Adrenal gland (tissue), 9 donors: ENCODE measurements at regions not wholly inside any gene's neighbourhood (a gene's known extent, or its start where the extent isn't known, plus 50 kb on each side); places are given as distances from the start of the nearest gene placed in this dataset.

Source experiments
- DNase-seq, 7 donors: peaks; one replicate each; pipeline ENCODE4 v3.0.0-alpha.2; 2019 to 2020
- H3K27ac ChIP-seq, 5 donors: fragments of 200-600 bp; sonication (generic) in 4 of 5; 1 replicate in 3 of 5; 2 replicates in 2 of 5; pipeline versions ENCODE4 v1.5.1 to v1.8.0; 2016 to 2020; ENCODE audit warnings: mild to moderate bottlenecking in 1 of 5
- H3K27me3 ChIP-seq: fragments of 200-600 bp; 2 replicates; pipeline ENCODE4 v1.8.0; 2021
- H3K36me3 ChIP-seq, 2 donors: fragments of 200-600 bp; replicated peaks in 1 of 2; 1 replicate in 1 of 2; 2 replicates in 1 of 2; pipeline versions ENCODE4 v1.5.1 to v1.8.0; 2018 to 2022
- H3K4me1 ChIP-seq, 2 donors: fragments of 200-600 bp; replicated peaks in 1 of 2; 1 replicate in 1 of 2; 2 replicates in 1 of 2; pipeline versions ENCODE4 v1.5.1 to v1.8.0; 2018 to 2021
- H3K4me3 ChIP-seq, 4 donors: fragments of 200-600 bp; sonication (generic) in 3 of 4; one replicate each; pipeline ENCODE4 v1.5.1; 2016 to 2018
- H3K9me3 ChIP-seq, 3 donors: fragments of 200-600 bp; sonication (generic) in 1 of 3; replicated peaks in 1 of 3; 1 replicate in 2 of 3; 2 replicates in 1 of 3; pipeline versions ENCODE4 v1.5.1 to v1.8.0; 2016 to 2021
- POLR2A ChIP-seq, 2 donors: fragments of 450-650 bp; IDR thresholded peaks; one replicate each; pipeline ENCODE4 v1.6.1; 2017; ENCODE audit warnings: antibody characterized with exemption in 2 of 2, mild to moderate bottlenecking in 2 of 2, moderate library complexity in 1 of 2
- WGBS, 4 donors: extraction: QIAGEN DNeasy Blood & Tissue Kit in 2 of 4; methylation state at CpG; one replicate each; pipeline versions ENCODE4 v1.1.5 to v1.1.7; 2013 to 2017; 5-methylcytosine and 5-hydroxymethylcytosine counted together
- intact Hi-C, 2 donors: fragments of 100-400 bp; cut with DNase I; formaldehyde crosslinking; loops; one replicate each; pipeline versions ENCODE4 v1.14.1 to v1.15.0; 2022 to 2023
- TF ChIP-seq, protein P1 (sequence below), 6 experiments: fragments of 450-650 bp in 4 of 6; fragments of 200-600 bp in 2 of 6; sonication (generic) in 1 of 6; IDR thresholded peaks; 1 replicate in 5 of 6; 2 replicates in 1 of 6; pipeline versions ENCODE4 v1.5.1 to v1.8.0; 2016 to 2021; ENCODE audit warnings: antibody characterized with exemption in 6 of 6, mild to moderate bottlenecking in 2 of 6, moderate library complexity in 1 of 6
- donor health status: healthy with polysubstance abuse.
- donor health status: Bipolar disorder and iron deficiency.
- donor health status: DM: yes; HTN: yes; CAD: no.
- donor health status: DM: no; HTN: no; CAD: no.
- donor health status: DM: no; HTN: no; CAD: no.

DNA sequence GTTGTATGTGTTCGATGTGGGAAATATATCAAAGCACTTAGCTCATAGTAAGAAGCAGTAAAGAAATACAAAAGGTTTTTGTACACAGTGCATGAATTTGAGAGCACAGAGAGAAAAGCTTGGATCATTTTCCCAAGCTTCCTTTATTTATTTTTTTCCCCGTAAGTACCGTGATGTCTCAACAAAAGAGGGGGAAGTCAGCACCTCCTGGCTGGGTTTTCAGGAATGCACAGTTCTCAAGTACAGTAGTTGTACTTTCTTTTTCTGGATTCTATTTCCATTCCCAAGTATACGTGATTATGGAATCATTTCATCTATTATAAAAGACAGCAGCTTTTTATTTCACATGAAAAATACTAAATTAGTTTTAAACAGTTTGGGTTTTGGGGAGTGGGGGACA, 171.5 kb upstream of the EDNRA start:
- no peaks in the 10 kb centered on the region for H3K4me1 ChIP-seq
- no peak for DNase-seq
- 49 to 60% (median 54%) methylated on average over 4 of the region's 4 CpGs for WGBS, 4 donors
- H3K27ac ChIP-seq = no peak overlapping the region
- H3K27me3 ChIP-seq = no peaks in the 10 kb centered on the region
- no peaks in the 10 kb centered on the region for H3K9me3 ChIP-seq
- no peak overlapping the region for H3K4me3 ChIP-seq
- H3K36me3 ChIP-seq = no peaks in the 10 kb centered on the region
- TF ChIP-seq, protein P1, sequence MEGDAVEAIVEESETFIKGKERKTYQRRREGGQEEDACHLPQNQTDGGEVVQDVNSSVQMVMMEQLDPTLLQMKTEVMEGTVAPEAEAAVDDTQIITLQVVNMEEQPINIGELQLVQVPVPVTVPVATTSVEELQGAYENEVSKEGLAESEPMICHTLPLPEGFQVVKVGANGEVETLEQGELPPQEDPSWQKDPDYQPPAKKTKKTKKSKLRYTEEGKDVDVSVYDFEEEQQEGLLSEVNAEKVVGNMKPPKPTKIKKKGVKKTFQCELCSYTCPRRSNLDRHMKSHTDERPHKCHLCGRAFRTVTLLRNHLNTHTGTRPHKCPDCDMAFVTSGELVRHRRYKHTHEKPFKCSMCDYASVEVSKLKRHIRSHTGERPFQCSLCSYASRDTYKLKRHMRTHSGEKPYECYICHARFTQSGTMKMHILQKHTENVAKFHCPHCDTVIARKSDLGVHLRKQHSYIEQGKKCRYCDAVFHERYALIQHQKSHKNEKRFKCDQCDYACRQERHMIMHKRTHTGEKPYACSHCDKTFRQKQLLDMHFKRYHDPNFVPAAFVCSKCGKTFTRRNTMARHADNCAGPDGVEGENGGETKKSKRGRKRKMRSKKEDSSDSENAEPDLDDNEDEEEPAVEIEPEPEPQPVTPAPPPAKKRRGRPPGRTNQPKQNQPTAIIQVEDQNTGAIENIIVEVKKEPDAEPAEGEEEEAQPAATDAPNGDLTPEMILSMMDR (IDR thresholded peaks at IDR 0.05) = no peak
- no peak for TF ChIP-seq POLR2A (IDR thresholded peaks at IDR 0.05)
- intact Hi-C loops = no loop called here

DNA sequence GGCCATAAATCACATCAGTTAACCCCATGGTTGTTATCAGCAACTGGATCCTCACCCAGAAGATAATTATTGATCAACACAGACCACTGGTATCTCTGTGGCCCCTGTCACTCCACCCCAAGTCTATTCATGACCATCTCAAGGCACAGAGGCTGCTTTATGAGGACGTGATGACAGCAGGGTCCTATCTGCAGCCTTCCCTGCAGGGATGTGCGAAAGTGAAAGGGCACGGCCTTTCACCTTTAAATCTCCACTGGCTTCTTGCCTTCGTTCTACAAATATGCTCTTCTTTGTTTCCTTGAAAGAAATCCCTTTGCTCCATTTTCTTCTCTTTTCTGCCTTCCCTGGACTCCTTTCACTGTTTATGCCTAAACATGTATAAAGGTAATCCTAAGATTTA, 170.6 kb upstream of the EDNRA start:
- Histone ChIP-seq H3K4me3 (no peak overlapping the region), H3K4me1 (no peaks in the 10 kb centered on the region), H3K36me3 (no peaks in the 10 kb centered on the region), H3K9me3 (no peaks in the 10 kb centered on the region), H3K27me3 (no peaks in the 10 kb centered on the region), H3K27ac (no peak overlapping the region)
- TF ChIP-seq POLR2A (IDR thresholded peaks at IDR 0.05) = no peak
- TF ChIP-seq, protein P1 (IDR thresholded peaks at IDR 0.05) = no peak
- DNase-seq = no peak
- WGBS, 4 donors = 55 to 68% (median 62%) methylated on average over 4 of the region's 4 CpGs
- intact Hi-C loops = no loop called here

DNA sequence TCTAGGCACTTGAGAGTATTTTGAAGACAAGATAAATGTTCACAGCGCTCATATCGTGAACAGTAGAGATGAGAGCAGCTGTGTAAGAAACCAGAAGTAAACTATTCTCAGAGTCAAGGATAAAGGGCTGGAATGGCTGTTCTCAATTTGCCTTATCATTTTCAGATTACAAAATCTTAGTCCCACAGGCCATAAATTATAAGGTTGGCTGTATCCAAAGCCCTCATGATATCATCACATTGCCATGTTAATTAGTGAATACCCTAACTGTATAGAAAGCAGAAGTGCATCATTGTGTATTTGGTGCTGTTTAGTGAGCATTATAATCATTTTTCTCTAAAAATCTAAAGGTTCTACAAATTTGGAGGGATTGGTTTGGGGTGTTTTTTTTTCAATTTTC, 168.9 kb upstream of the EDNRA start:
- no peaks in the 10 kb centered on the region for H3K36me3 ChIP-seq
- TF ChIP-seq, protein P1 (IDR thresholded peaks at IDR 0.05) = no peak
- no peak for TF ChIP-seq POLR2A (IDR thresholded peaks at IDR 0.05)
- H3K4me1 ChIP-seq = no peaks in the 10 kb centered on the region
- DNase-seq = no peak
- H3K9me3 ChIP-seq = no peaks in the 10 kb centered on the region
- intact Hi-C loops = no loop called here
- no peaks in the 10 kb centered on the region for H3K27me3 ChIP-seq
- H3K4me3 ChIP-seq = no peak overlapping the region
- 55 to 70% (median 57%) methylated on average over 2 of the region's 2 CpGs for WGBS, 4 donors
- H3K27ac ChIP-seq = no peak overlapping the region

DNA sequence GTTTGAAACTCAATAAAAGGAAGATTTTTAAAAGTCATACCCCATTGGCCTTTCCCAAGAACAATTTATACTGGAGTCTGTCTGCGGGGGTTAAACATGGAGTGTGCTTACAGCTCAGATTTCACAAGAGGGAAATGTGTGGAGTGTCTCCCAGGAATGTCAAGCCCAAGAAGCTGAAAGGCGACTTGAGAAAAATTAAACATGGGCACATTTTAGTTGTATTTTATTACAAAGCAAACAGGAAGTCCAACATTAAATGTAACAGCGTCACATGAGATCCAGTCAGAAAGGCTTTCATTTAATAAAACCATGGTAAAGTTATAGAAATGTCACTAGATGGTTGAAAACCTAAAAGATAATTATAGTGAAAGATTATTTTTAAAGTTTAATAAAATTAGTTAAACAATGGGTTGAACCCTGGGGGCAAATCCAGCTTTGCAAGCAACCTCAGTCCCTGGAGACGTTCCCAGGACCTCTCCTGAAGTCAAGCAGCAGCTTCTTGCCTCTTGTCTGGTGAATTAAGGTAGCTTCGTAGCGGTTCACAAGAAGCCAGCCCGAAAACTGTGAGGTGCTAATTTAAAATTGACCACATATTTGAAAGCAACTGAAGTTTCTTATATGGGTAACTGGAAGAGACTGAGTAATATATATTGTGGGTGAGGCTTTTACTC, 168.4 kb upstream of the EDNRA start:
- intact Hi-C loops = no loop called here
- H3K4me1 ChIP-seq = no peaks in the 10 kb centered on the region
- no peak for DNase-seq
- no peaks in the 10 kb centered on the region for H3K9me3 ChIP-seq
- H3K27me3 ChIP-seq = no peaks in the 10 kb centered on the region
- 53 to 71% (median 60%) methylated on average over 7 of the region's 7 CpGs for WGBS, 4 donors
- no peak for TF ChIP-seq POLR2A (IDR thresholded peaks at IDR 0.05)
- TF ChIP-seq, protein P1 (IDR thresholded peaks at IDR 0.05) = no peak
- H3K27ac ChIP-seq = peak overlapping the region in 2 of 5 donors; percentile 16 to 33
- no peak overlapping the region for H3K4me3 ChIP-seq
- no peaks in the 10 kb centered on the region for H3K36me3 ChIP-seq
